Liver (tissue), 7 donors: ENCODE measurements at regions not wholly inside any gene's neighbourhood (a gene's known extent, or its start where the extent isn't known, plus 50 kb on each side); places are given as distances from the start of the nearest gene placed in this dataset.

ENCODE experiments used
- DNase-seq: peaks from one replicate; pipeline ENCODE4 v3.0.0-alpha.2; 2017; ENCODE audit warnings: low spot score
- H3K27ac ChIP-seq, 2 donors: one replicate each; pipeline ENCODE4 v1.7.0; 2013; ENCODE audit warnings: inconsistent platforms in 2 of 2, low read length in 2 of 2, control low read depth in 1 of 2, low read depth in 1 of 2, mild to moderate bottlenecking in 1 of 2
- H3K27me3 ChIP-seq, 4 donors: one replicate each; pipeline versions ENCODE4 v1.6.1 to v1.7.0; 2013; ENCODE audit warnings: low read length in 3 of 4, inconsistent platforms in 1 of 4, mild to moderate bottlenecking in 1 of 4, moderate library complexity in 1 of 4; ENCODE audit not compliant: control insufficient read depth in 4 of 4, insufficient read depth in 4 of 4
- H3K36me3 ChIP-seq, 4 donors: one replicate each; pipeline versions ENCODE4 v1.6.1 to v1.7.0; 2013; ENCODE audit warnings: low read length in 3 of 4, mild to moderate bottlenecking in 3 of 4, low read depth in 1 of 4, moderate library complexity in 1 of 4; ENCODE audit not compliant: control insufficient read depth in 4 of 4, insufficient read depth in 3 of 4
- H3K4me1 ChIP-seq, 4 donors: one replicate each; pipeline versions ENCODE4 v1.6.1 to v1.7.0; 2013; ENCODE audit warnings: low read length in 3 of 4, mild to moderate bottlenecking in 3 of 4, moderate library complexity in 1 of 4; ENCODE audit not compliant: control insufficient read depth in 4 of 4, insufficient read depth in 4 of 4
- H3K4me3 ChIP-seq, 3 donors: one replicate each; pipeline versions ENCODE4 v1.6.1 to v1.7.0; 2013; ENCODE audit warnings: low read length in 3 of 3, control low read depth in 1 of 3, low read depth in 1 of 3, mild to moderate bottlenecking in 1 of 3
- H3K9ac ChIP-seq, 2 donors: one replicate each; pipeline ENCODE4 v1.7.0; 2013; ENCODE audit warnings: low read length in 2 of 2, mild to moderate bottlenecking in 2 of 2, moderate library complexity in 2 of 2, control low read depth in 1 of 2, low read depth in 1 of 2
- H3K9me3 ChIP-seq, 4 donors: one replicate each; pipeline versions ENCODE4 v1.6.1 to v1.7.0; 2013; ENCODE audit warnings: low read length in 3 of 4; ENCODE audit not compliant: control insufficient read depth in 4 of 4
- EGR1 ChIP-seq, 2 donors: IDR thresholded peaks; 2 replicates each; pipeline ENCODE4 v1.6.1; 2016 to 2018; ENCODE audit warnings: antibody characterized with exemption in 2 of 2, low read depth in 2 of 2
- FOXA1 ChIP-seq: IDR thresholded peaks from 2 replicates; pipeline ENCODE4 v1.6.1; 2016; ENCODE audit warnings: antibody characterized with exemption
- GABPA ChIP-seq, 2 donors: IDR thresholded peaks in 1 of 2; conservative IDR thresholded peaks in 1 of 2; 2 replicates each; pipeline ENCODE4 v1.6.1; 2016; ENCODE audit warnings: antibody characterized with exemption in 2 of 2, mild to moderate bottlenecking in 1 of 2, moderate library complexity in 1 of 2
- HNF4A ChIP-seq, 2 donors: conservative IDR thresholded peaks; 2 replicates each; pipeline ENCODE4 v1.6.1; 2016; ENCODE audit warnings: antibody characterized with exemption in 2 of 2, mild to moderate bottlenecking in 2 of 2
- HNF4G ChIP-seq: IDR thresholded peaks from 2 replicates; pipeline ENCODE4 v1.6.1; 2016; ENCODE audit warnings: antibody characterized with exemption
- JUND ChIP-seq, 2 donors: IDR thresholded peaks; 2 replicates each; pipeline ENCODE4 v1.6.1; 2016; ENCODE audit warnings: antibody characterized with exemption in 2 of 2
- RXRA ChIP-seq, 2 donors: IDR thresholded peaks; 2 replicates each; pipeline ENCODE4 v1.6.1; 2017 to 2018; ENCODE audit warnings: antibody characterized with exemption in 2 of 2, mild to moderate bottlenecking in 1 of 2
- SP1 ChIP-seq: IDR thresholded peaks from 2 replicates; pipeline ENCODE4 v1.6.1; 2018; ENCODE audit warnings: antibody characterized with exemption, mild to moderate bottlenecking
- TAF1 ChIP-seq: conservative IDR thresholded peaks from 2 replicates; pipeline ENCODE4 v1.6.1; 2016; ENCODE audit warnings: antibody characterized with exemption, mild to moderate bottlenecking
- WGBS: extraction: QIAGEN DNeasy Blood & Tissue Kit; methylation state at CpG from one replicate; pipeline ENCODE4 v1.1.7; 2013; 5-methylcytosine and 5-hydroxymethylcytosine counted together
- TF ChIP-seq, protein P1 (sequence below): IDR thresholded peaks from 2 replicates; pipeline ENCODE4 v1.6.1; 2016; ENCODE audit warnings: antibody characterized with exemption
- TF ChIP-seq, protein P2 (sequence below): IDR thresholded peaks from 2 replicates; pipeline ENCODE4 v1.6.1; 2016; ENCODE audit warnings: antibody characterized with exemption, mild to moderate bottlenecking
- TF ChIP-seq, protein P3 (sequence below): IDR thresholded peaks from 2 replicates; pipeline ENCODE4 v1.6.1; 2016; ENCODE audit warnings: antibody characterized with exemption
- TF ChIP-seq, protein P4 (sequence below): IDR thresholded peaks from 2 replicates; pipeline ENCODE4 v1.6.1; 2016; ENCODE audit warnings: antibody characterized with exemption
- donor health status: healthy.
- donor health status: healthy.
- donor health status: healthy.
- donor health status: healthy.

DNA sequence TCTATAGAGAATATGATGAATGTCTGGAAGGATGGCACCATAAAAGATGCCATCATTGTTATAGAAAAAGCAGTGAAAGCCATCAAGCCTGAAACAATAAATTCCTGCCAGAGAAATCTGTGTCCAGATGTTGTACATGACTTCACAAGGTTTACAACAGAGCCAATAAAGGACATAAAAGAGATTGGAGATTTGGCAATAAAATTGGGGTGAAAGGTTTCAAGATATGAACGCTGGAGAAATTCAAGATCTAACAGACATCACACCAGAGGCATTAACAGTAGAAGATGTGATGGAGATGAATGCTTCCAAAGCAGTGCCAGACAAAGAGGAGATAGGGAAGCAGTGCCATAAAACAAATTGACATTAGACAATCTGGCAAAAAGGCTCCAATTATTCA lies 518.8 kb upstream of the ACVR2A start:
- Histone ChIP-seq H3K9ac (no peak overlapping the region), H3K9me3 (peaks cover 0 to 4% (median 1%) of the 10 kb centered on the region in 4 donors), H3K27ac (no peak overlapping the region), H3K4me3 (no peak overlapping the region), H3K36me3 (no peaks in the 10 kb centered on the region), H3K4me1 (no peaks in the 10 kb centered on the region), H3K27me3 (no peaks in the 10 kb centered on the region)
- DNase-seq, result no peak
- TF ChIP-seq EGR1 (IDR thresholded peaks at IDR 0.05; ENCODE audit: low read depth in 2 of 2) (no peak), FOXA1 (no peak), HNF4A (conservative IDR thresholded peaks at IDR 0.05) (no peak), RXRA (IDR thresholded peaks at IDR 0.05) (no peak), GABPA (IDR thresholded peaks at IDR 0.05 in 1 of 2, conservative IDR thresholded peaks at IDR 0.05 in 1 of 2) (no peak), HNF4G (no peak)
- TF ChIP-seq, protein P1, sequence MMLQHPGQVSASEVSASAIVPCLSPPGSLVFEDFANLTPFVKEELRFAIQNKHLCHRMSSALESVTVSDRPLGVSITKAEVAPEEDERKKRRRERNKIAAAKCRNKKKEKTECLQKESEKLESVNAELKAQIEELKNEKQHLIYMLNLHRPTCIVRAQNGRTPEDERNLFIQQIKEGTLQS, result no peak
- TF ChIP-seq, protein P2, sequence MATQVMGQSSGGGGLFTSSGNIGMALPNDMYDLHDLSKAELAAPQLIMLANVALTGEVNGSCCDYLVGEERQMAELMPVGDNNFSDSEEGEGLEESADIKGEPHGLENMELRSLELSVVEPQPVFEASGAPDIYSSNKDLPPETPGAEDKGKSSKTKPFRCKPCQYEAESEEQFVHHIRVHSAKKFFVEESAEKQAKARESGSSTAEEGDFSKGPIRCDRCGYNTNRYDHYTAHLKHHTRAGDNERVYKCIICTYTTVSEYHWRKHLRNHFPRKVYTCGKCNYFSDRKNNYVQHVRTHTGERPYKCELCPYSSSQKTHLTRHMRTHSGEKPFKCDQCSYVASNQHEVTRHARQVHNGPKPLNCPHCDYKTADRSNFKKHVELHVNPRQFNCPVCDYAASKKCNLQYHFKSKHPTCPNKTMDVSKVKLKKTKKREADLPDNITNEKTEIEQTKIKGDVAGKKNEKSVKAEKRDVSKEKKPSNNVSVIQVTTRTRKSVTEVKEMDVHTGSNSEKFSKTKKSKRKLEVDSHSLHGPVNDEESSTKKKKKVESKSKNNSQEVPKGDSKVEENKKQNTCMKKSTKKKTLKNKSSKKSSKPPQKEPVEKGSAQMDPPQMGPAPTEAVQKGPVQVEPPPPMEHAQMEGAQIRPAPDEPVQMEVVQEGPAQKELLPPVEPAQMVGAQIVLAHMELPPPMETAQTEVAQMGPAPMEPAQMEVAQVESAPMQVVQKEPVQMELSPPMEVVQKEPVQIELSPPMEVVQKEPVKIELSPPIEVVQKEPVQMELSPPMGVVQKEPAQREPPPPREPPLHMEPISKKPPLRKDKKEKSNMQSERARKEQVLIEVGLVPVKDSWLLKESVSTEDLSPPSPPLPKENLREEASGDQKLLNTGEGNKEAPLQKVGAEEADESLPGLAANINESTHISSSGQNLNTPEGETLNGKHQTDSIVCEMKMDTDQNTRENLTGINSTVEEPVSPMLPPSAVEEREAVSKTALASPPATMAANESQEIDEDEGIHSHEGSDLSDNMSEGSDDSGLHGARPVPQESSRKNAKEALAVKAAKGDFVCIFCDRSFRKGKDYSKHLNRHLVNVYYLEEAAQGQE, result no peak
- TF ChIP-seq, protein P3, sequence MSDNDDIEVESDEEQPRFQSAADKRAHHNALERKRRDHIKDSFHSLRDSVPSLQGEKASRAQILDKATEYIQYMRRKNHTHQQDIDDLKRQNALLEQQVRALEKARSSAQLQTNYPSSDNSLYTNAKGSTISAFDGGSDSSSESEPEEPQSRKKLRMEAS, result no peak
- WGBS, result 58% methylated on average over 1 of the region's 1 CpG

DNA sequence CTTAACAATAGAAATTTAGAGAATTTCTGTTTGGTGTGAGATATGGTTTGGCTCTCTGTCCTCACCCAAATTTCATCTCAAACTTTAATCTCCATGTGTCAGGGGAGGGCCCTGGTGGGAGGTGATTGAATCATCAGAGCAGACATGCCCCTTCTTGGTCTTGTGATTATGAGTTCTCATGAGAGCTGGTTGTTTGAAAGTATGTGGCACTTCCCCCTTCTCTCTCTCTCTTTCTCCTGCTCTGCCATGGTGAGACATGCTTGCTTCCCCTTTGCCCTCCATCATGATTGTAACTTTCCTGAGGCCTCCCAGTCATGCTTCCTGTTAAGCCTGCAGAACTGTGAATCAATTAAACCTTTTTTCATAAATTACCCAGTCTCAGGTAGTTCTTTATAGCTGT lies 524.7 kb upstream of the ACVR2A start:
- H3K27me3 ChIP-seq, result no peaks in the 10 kb centered on the region
- peaks cover 0 to 4% (median 1%) of the 10 kb centered on the region in 4 donors for H3K9me3 ChIP-seq
- no peak overlapping the region for H3K4me3 ChIP-seq
- no peak for DNase-seq
- H3K36me3 ChIP-seq, result no peaks in the 10 kb centered on the region
- TF ChIP-seq, protein P1, result no peak
- H3K27ac ChIP-seq, result no peak overlapping the region
- no peaks in the 10 kb centered on the region for H3K4me1 ChIP-seq
- H3K9ac ChIP-seq, result no peak overlapping the region

DNA sequence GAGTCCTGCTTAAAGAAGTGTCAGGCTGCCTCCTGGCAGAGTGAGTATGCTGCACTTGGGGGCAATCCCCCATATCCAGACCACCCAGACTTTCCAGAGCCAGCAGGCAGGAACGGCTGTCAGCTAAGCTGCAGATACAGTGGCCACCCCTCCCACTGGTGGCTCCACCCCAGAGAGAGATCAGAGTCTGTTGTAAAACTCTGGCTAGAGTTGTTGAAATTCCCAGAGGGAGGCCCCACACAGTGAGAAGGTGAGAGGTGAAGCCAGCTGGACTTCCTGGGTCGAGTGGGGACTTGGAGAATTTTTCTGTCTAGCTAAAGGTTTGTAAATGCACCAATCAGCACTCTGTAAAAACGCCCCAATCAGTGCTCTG lies 533.8 kb upstream of the ACVR2A start:
- no peak for TF ChIP-seq RXRA (IDR thresholded peaks at IDR 0.05)
- TF ChIP-seq EGR1 (IDR thresholded peaks at IDR 0.05; ENCODE audit: low read depth in 2 of 2), result no peak
- no peak for TF ChIP-seq TAF1
- no peak for TF ChIP-seq GABPA (IDR thresholded peaks at IDR 0.05 in 1 of 2, conservative IDR thresholded peaks at IDR 0.05 in 1 of 2)
- no peak for TF ChIP-seq JUND (IDR thresholded peaks at IDR 0.05)
- TF ChIP-seq, protein P4, sequence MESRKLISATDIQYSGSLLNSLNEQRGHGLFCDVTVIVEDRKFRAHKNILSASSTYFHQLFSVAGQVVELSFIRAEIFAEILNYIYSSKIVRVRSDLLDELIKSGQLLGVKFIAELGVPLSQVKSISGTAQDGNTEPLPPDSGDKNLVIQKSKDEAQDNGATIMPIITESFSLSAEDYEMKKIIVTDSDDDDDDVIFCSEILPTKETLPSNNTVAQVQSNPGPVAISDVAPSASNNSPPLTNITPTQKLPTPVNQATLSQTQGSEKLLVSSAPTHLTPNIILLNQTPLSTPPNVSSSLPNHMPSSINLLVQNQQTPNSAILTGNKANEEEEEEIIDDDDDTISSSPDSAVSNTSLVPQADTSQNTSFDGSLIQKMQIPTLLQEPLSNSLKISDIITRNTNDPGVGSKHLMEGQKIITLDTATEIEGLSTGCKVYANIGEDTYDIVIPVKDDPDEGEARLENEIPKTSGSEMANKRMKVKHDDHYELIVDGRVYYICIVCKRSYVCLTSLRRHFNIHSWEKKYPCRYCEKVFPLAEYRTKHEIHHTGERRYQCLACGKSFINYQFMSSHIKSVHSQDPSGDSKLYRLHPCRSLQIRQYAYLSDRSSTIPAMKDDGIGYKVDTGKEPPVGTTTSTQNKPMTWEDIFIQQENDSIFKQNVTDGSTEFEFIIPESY, result no peak
- TF ChIP-seq, protein P1, result no peak
- TF ChIP-seq SP1, result no peak
- TF ChIP-seq HNF4G, result no peak
- TF ChIP-seq FOXA1, result no peak
- no peak for TF ChIP-seq HNF4A (conservative IDR thresholded peaks at IDR 0.05)
- no peak for DNase-seq
- Histone ChIP-seq H3K4me1 (no peaks in the 10 kb centered on the region), H3K4me3 (no peak overlapping the region), H3K9me3 (no peaks in the 10 kb centered on the region), H3K27me3 (peaks cover 0 to 2% (median 0%) of the 10 kb centered on the region in 4 donors), H3K9ac (no peak overlapping the region), H3K36me3 (no peaks in the 10 kb centered on the region), H3K27ac (no peak overlapping the region)
- 48% methylated on average over 3 of the region's 3 CpGs for WGBS
